ENCODE measurements at regions not wholly inside any gene's neighbourhood (a gene's known extent, or its start where the extent isn't known, plus 50 kb on each side); places are given as distances from the start of the nearest gene placed in this dataset.
A peak's percentile ranks its signal among the peaks of the same experiment; 100 is the strongest.

DNA sequence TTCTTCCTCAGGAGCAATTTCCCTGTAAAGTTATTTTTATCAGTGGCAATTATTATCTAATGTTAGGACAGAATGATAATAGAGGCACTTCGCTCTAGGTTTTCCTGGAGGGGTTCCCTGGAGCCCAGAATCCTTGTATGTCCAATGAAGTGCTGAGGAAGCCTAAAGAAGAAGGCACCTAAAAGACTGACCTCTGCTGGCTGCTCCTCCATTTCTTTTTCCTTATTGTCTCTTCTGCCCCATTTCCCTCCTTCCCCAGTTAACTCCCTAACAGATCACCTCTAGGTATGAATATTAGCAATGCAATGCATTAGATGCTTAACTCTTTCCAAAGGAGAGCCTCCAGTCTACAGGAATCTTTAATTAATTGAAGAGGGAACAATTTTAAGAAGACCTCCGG, 985.4 kb downstream of the DIAPH3 start:
- TF ChIP-seq E2F4 (IDR thresholded peaks at IDR 0.05; ENCODE audit: low read depth, low read length) (no peak), BHLHE40 (IDR thresholded peaks at IDR 0.05; ENCODE audit: borderline replicate concordance in 1 of 2, low read depth in 2 of 2, low read length in 1 of 2) (no peak), HDAC2 (IDR thresholded peaks at IDR 0.05) (no peak), REST (IDR thresholded peaks at IDR 0.05; ENCODE audit: low read depth, low read length) (no peak), YBX1 (IDR thresholded peaks at IDR 0.05) (no peak), JUNB (IDR thresholded peaks at IDR 0.05) (no peak), CTCF (IDR thresholded peaks at IDR 0.05 in 2 of 3, conservative IDR thresholded peaks at IDR 0.05 in 1 of 3; ENCODE audit: control insufficient read depth in 2 of 3, extremely low read depth in 1 of 3, insufficient read depth in 1 of 3, low read depth in 3 of 3, low read length in 3 of 3) (peak in 2 of 3 experiments; percentile 4 to 22; a peak in 1 of 6 replicates)
- TF ChIP-seq, protein P1, sequence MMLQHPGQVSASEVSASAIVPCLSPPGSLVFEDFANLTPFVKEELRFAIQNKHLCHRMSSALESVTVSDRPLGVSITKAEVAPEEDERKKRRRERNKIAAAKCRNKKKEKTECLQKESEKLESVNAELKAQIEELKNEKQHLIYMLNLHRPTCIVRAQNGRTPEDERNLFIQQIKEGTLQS (IDR thresholded peaks at IDR 0.05; ENCODE audit: borderline replicate concordance, extremely low read depth, low read depth, low read length), result no peak
